ENCODE measurements at regions not wholly inside any gene's neighbourhood (a gene's known extent, or its start where the extent isn't known, plus 50 kb on each side); places are given as distances from the start of the nearest gene placed in this dataset.

- DNase-seq (ENCODE audit: low read depth in 2 of 2) = peak in 1 of 2 donors; percentile 2
These were observed 91.8 kb upstream of the TNC start for GRCh38 chr9:115209601-115210306.

- no peak for DNase-seq (ENCODE audit: low read depth in 2 of 2)
These were observed 92.7 kb upstream of the TNC start for GRCh38 chr9:115210699-115211098.

GRCh38 chr9:115211413-115212124 is 93.6 kb upstream of the TNC start:
- no peak for DNase-seq (ENCODE audit: low read depth in 2 of 2)

- no peak for DNase-seq (ENCODE audit: low read depth in 2 of 2)
These were observed 94.2 kb upstream of the TNC start for GRCh38 chr9:115212125-115212605.

GRCh38 chr9:115212832-115213231 is 94.9 kb upstream of the TNC start:
- no peak for DNase-seq (ENCODE audit: low read depth in 2 of 2)

GRCh38 chr9:115213818-115214334 is 95.9 kb upstream of the TNC start:
- no peak for DNase-seq (ENCODE audit: low read depth in 2 of 2)

DNA sequence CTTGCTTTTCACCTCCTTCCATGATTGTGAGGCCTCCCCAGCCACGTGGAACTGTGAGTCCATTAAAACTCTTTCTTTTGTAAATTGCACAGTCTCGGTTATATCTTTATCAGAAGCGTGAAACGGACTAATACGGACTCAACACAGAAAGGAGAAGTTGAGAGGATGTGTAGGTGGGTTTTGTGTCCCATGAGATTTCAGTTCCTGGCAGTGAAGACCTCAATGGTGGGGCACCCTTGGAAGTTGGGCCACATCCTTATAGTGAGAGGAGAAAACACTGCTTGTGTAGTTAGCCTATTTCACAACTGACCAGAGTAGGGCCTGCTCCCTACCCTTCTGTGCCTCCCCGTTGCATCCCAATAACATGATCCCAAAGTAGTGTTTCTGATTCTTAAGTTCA is 98.9 kb upstream of the TNC start:
- DNase-seq (ENCODE audit: low read depth in 2 of 2) = no peak

GRCh38 chr9:115220319-115221005 is 102.5 kb upstream of the TNC start:
- DNase-seq (ENCODE audit: low read depth in 2 of 2) = no peak

- no peak for DNase-seq (ENCODE audit: low read depth in 2 of 2)
These were observed 105.5 kb upstream of the TNC start for GRCh38 chr9:115223471-115223870.

GRCh38 chr9:115225459-115226116 is 107.6 kb upstream of the TNC start:
- DNase-seq (ENCODE audit: low read depth in 2 of 2) = no peak

DNA sequence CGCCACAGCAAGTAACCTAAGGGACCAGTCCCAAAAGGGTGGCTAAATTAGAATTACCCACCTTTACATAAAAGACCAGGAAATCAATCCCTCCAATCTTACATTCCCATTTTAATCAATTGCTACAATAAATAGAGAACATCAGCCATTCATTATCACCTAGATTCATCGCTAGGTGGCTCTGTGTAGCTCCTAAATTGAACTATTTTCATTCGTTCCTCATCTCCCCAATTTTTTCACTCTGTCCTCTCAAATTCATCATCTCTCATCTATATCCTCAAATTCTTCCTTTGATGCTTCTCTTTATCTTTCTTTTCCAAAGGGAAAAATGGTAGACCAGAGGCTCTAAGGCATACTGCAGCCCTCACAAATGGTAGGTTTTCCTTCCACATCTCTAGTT is 108.2 kb upstream of the TNC start:
- DNase-seq (ENCODE audit: low read depth in 2 of 2) = no peak

DNA sequence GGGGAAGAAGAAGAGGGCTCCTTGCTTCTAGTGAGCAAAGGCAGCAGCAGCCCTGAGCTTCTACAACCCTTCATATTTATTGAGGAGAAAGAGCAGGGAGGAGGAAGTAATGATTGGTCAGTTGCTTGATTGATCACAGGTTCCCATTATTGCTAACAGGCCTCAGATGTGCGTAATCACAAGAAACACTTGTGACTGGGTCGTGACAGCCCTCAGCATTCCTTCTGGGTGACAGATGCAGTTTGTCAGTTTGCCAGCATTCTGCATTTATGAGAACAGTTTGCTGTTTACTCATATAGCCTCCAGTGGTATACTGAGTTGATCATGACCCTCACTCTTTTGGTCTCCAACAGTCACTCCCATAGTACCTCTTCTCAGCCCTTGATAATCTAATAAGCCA is 111.5 kb upstream of the TNC start:
- no peak for DNase-seq (ENCODE audit: low read depth in 2 of 2)

DNA sequence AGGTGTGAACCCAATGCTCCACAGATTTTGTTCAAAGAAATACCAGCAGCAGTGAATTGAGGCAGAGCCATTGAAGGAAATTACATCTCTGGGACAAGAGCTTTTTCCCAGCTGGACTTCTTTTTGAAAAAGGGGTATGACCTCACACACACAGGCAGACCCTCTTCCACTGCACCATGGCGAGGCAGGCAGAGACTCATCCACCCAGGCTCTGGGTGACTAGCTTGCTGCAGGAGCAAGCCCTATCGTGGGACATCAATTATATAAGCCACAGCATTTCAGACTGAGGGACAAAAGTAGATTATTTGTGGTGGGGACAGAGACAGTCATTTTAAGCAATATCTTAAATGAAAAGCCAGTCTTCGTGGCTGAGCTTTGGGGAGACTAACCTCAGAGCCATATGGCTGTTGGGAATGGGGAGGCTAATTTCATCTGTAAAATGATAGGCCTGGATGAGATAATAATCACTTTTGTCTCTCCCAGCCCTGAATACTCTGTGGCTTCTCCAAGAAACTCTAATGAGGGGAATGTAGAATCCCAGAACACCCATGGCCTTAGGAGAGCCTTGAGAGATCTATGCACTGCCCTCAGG is 113.1 kb upstream of the TNC start:
- DNase-seq (ENCODE audit: low read depth in 2 of 2) = no peak

DNA sequence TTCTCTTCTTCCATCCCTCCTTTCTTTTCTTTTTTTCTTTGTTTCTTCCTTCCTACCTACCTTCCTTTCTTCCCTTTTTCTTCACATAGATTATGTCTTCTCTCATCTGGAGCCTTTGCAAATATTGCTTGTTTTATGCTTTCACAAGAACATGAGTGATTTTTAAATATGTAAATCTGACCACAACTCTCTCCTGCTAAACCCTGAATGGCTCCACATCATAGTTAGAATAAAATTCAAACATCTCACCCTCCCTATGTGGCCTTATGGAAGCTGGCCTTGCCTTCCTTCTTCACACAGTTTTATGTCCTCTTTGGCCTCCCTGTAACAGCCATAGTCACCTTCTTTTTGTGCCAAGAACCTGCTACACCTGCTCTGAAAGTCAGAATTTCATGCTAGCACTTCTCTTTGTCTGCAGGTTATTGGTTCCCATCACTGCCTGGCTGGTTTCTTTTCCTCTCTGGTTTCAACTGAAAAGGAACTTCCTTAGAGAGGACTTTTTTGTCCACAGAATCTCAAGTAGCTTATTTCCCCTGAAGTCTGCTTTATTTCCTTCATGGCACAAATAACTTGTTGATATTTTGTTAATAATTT is 114.3 kb upstream of the TNC start:
- DNase-seq (ENCODE audit: low read depth in 2 of 2) = no peak

DNA sequence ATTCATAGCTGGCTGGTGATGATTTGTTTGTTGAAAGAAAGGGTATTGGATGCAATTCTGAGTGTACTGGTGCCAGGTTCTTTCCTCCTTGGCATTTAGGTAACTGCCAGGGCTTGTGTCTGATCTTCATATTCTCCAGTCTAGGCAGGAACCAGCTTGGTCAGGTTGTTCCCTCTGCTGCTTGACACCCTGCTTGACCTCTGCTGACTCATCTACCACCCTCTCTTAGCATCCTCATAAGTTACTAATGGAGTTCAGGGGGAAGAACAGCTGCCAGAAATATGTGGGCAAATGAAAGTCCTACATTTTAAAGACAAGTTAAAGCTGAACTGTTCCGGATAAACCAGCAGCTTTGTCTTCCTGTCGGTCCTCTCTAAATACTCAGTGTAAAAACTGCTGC is 116.1 kb upstream of the TNC start:
- DNase-seq (ENCODE audit: low read depth in 2 of 2) = no peak

DNA sequence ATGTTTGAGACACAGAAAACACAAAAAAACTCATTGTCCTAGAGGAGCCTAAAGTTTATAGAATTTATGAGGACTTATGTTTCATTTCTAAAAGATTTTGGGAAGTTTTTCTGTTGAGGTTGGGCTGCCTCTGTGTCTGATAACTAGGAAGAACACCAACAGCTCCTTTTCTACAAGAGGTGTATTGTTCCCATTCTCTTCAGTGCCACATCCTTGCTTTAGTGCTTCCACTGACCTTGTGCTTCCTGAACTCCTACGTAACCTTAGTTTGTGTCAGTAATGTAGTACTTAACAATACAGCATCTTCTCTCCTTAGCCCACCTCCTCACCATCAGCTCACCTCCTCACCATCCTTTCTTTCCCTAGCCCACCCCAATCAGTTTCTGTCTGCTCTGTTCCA is 117.3 kb upstream of the TNC start:
- no peak for DNase-seq (ENCODE audit: low read depth in 2 of 2)

GRCh38 chr9:115237385-115237998 is 119.5 kb upstream of the TNC start:
- DNase-seq (ENCODE audit: low read depth in 2 of 2) = no peak

GRCh38 chr9:115240676-115241075 is 122.7 kb upstream of the TNC start:
- no peak for DNase-seq (ENCODE audit: low read depth in 2 of 2)

GRCh38 chr9:115241641-115242040 is 123.7 kb upstream of the TNC start:
- no peak for DNase-seq (ENCODE audit: low read depth in 2 of 2)

DNA sequence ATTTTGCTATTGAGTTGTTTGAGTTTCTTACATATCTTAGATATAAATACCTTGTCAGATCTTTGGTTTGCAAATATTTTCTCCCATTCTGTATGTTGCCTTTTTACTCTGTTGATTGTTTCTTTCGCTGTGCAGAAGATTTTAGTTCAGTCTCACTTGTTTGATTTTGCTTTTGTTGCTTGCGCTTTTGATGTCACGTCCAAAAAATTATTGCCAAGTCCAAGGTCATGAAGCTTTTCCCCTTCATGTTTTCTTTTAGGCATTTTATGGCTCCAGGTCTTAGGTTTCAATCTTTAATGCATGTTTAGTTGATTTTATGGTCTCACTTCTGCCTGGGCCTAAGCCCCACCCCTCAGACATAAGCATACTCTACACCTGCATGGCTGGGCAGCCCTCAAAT is 131.5 kb upstream of the TNC start:
- DNase-seq (ENCODE audit: low read depth in 2 of 2) = no peak

- no peak for DNase-seq (ENCODE audit: low read depth in 2 of 2)
These were observed 132.7 kb upstream of the TNC start for GRCh38 chr9:115250621-115251032.

All from stimulated activated CD4-positive, alpha-beta T cell treated with anti-CD3 and anti-CD28 coated beads, Interleukin-4, amount 100 ng/mL, for 48 hours (primary cell).